BJ (cell line): ENCODE measurements at regions not wholly inside any gene's neighbourhood (a gene's known extent, or its start where the extent isn't known, plus 50 kb on each side); places are given as distances from the start of the nearest gene placed in this dataset.

ENCODE experiments used
- CTCF ChIA-PET: fragments of 350-600 bp; formaldehyde crosslinking; extraction: SDS; loops from one replicate; lab custom pipeline; 2021; ENCODE audit warnings: antibody characterized with exemption, inconsistent platforms; lab: Yijun Ruan, JAX
- POLR2A ChIA-PET: fragments of 300-600 bp; sonication (Branson Sonifier 250); formaldehyde crosslinking; extraction: SDS; loops from one replicate; lab custom pipeline; 2021; ENCODE audit warnings: antibody characterized with exemption; lab: Charles Lee
- DNase-seq: peaks from one replicate; pipeline ENCODE4 v3.0.0-alpha.2; 2011; ENCODE audit warnings: low read depth
- H3K27me3 ChIP-seq: 2 replicates; pipeline ENCODE4 v1.6.0; 2011; ENCODE audit warnings: low read length; ENCODE audit not compliant: control insufficient read depth, insufficient read depth
- H3K36me3 ChIP-seq: 2 replicates; pipeline ENCODE4 v1.5.1; 2011; ENCODE audit warnings: low read length; ENCODE audit not compliant: control insufficient read depth, insufficient read depth
- H3K4me3 ChIP-seq: 2 replicates; pipeline ENCODE4 v1.5.1; 2011; ENCODE audit warnings: low read depth, mild to moderate bottlenecking, control low read depth, low read length
- TF ChIP-seq, protein P1 (sequence below): IDR thresholded peaks from 2 replicates; pipeline ENCODE4 v1.5.1; 2011; ENCODE audit warnings: low read depth, mild to moderate bottlenecking, control low read depth, inconsistent platforms, low read length, moderate library complexity; ENCODE audit not compliant: insufficient read depth

DNA sequence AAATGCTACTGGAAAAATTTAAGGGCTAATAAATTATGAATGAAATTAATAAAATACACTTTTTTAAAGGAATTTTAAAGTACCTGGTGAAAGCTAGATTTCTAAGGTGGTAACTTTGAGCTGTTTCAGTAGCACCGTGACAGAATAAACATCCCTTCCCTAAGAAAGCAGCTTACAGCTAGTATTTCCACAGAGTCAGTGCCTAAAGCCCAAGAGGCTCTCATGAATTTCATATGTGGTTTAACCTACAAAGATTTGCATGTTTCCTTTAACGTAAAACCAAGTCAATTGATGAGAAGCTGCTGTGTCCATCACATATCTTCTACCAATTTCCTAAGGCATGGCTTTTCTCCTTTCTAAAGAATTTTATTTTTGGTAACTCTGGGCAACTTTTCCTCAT is 56.8 kb downstream of the IFNG start:
- no peak for DNase-seq
- ChIA-PET POLR2A (no interaction called here), CTCF (no interaction called here)
- Histone ChIP-seq H3K4me3 (no peak overlapping the region), H3K36me3 (no peaks in the 10 kb centered on the region), H3K27me3 (0 out of 2 replicates have a peak, but pooled peaks cover 3% of the 10 kb centered on the region)
- TF ChIP-seq, protein P1, sequence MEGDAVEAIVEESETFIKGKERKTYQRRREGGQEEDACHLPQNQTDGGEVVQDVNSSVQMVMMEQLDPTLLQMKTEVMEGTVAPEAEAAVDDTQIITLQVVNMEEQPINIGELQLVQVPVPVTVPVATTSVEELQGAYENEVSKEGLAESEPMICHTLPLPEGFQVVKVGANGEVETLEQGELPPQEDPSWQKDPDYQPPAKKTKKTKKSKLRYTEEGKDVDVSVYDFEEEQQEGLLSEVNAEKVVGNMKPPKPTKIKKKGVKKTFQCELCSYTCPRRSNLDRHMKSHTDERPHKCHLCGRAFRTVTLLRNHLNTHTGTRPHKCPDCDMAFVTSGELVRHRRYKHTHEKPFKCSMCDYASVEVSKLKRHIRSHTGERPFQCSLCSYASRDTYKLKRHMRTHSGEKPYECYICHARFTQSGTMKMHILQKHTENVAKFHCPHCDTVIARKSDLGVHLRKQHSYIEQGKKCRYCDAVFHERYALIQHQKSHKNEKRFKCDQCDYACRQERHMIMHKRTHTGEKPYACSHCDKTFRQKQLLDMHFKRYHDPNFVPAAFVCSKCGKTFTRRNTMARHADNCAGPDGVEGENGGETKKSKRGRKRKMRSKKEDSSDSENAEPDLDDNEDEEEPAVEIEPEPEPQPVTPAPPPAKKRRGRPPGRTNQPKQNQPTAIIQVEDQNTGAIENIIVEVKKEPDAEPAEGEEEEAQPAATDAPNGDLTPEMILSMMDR = no peak

DNA sequence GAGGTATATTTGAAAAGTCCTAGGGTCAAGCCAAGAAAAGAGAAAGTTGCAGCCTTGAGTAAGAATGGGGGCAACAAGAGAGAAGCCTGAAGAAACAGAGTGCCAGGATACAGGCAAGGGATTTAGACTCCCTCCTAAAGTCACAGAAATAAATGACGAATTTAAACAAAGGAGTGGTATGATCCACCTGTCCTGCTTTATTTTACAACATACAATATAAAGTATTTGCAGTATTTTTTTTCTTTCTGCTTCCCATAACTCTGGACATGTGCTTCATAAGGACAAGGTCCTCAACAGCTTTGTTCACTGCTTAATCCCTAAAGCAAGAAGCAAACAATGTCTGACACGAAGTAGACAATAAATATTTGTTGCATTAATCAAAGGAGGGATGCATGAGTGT is 57.4 kb downstream of the IFNG start:
- ChIA-PET CTCF (no interaction called here), POLR2A (no interaction called here)
- 0 out of 2 replicates have a peak, but pooled peaks cover 3% of the 10 kb centered on the region for H3K27me3 ChIP-seq
- H3K4me3 ChIP-seq = no peak overlapping the region
- no peaks in the 10 kb centered on the region for H3K36me3 ChIP-seq
- TF ChIP-seq, protein P1 = no peak
- DNase-seq = no peak

DNA sequence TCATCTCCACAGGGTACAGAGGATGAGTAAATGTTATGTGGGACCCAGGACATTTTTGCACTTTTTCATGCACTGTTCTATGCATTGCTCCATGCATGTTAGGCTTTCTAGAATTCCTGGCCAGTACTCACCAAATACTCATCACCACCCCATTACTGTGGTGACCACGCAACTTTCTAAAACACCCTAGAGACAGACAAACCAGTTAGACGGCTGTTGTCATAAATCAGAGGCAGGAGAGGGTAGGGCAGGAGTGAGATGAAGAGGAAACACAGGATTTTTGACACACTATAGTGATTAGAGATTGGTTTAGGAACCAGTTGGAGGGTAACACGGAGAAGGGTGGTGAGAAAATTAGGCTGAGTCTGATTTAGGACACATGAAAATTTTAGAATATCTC is 59.3 kb downstream of the IFNG start:
- H3K4me3 ChIP-seq = no peak overlapping the region
- POLR2A ChIA-PET = no interaction called here
- H3K27me3 ChIP-seq = 0 out of 2 replicates have a peak, but pooled peaks cover 3% of the 10 kb centered on the region
- H3K36me3 ChIP-seq = no peaks in the 10 kb centered on the region
- TF ChIP-seq, protein P1 = no peak
- DNase-seq = no peak
- CTCF ChIA-PET = no interaction called here

DNA sequence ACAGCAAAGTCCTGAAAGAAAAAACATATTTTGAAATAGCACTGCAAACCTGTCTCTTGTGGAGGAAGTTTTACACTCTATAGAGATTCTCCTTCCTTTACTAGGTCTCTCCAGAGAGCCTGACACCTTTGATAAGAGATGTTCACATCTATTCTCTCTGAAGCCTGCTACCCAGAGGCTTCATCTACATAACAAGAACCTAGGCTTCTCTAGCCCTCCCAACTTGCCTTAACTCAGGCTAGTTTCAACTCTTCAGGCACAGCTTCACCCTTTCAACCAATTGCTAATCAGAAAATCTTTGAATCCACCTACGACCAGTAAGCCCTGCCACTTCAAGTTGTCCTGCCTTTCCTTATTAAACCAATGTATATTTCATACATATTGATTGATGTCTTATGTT is 60.6 kb downstream of the IFNG start:
- CTCF ChIA-PET = no interaction called here

DNA sequence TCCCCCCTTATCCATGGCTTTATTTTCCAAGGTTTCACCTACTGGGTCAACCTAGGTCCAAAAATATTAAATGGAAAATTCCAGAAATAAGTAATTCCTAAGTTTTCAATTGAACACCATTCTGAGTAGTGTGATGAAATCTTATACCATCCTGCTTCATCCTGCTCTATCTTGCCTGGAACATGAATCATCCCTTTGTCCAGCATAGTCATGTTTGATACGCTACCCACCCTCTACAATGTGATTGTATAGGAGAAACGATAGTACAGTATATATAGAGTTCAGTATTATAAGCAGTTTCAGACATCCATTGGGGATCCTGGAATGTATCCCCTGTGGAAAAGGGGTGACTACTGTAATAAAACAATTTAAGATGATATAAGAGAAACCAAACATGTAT is 62.2 kb downstream of the IFNG start:
- ChIA-PET CTCF (no interaction called here), POLR2A (no interaction called here)

More for the DNA sequence above, 60.6 kb downstream of the IFNG start:
- TF ChIP-seq, protein P1 = no peak
- Histone ChIP-seq H3K36me3 (no peaks in the 10 kb centered on the region), H3K27me3 (peaks cover 2% of the 10 kb centered on the region; the same call in 1 of the 2 replicates), H3K4me3 (no peak overlapping the region)
- no peak for DNase-seq
- POLR2A ChIA-PET = no interaction called here

More for the DNA sequence above, 62.2 kb downstream of the IFNG start:
- Histone ChIP-seq H3K4me3 (no peak overlapping the region), H3K27me3 (peaks cover 2% of the 10 kb centered on the region; the same call in 1 of the 2 replicates), H3K36me3 (no peaks in the 10 kb centered on the region)
- TF ChIP-seq, protein P1 = no peak
- no peak for DNase-seq
